HCT116 (cell line): ENCODE measurements at regions not wholly inside any gene's neighbourhood (a gene's known extent, or its start where the extent isn't known, plus 50 kb on each side); places are given as distances from the start of the nearest gene placed in this dataset.

Experiments
- CTCF ChIP-seq, 3 experiments: fragments of 200-600 bp in 1 of 3; sonication (generic) in 1 of 3; IDR thresholded peaks in 2 of 3; conservative IDR thresholded peaks in 1 of 3; 2 replicates each; pipeline ENCODE4 v1.5.1; 2012 to 2017; ENCODE audit warnings: low read depth in 2 of 3, low read length in 2 of 3, antibody characterized with exemption in 1 of 3, borderline replicate concordance in 1 of 3, control low read depth in 1 of 3, mild to moderate bottlenecking in 1 of 3, mixed read lengths in 1 of 3, mixed run types in 1 of 3, moderate library complexity in 1 of 3; ENCODE audit not compliant: insufficient read depth in 1 of 3
- EGR1 ChIP-seq: IDR thresholded peaks from 2 replicates; pipeline ENCODE4 v1.6.1; 2012; ENCODE audit warnings: low read depth
- EZH2 ChIP-seq: fragments of 200-600 bp; sonication (generic); IDR thresholded peaks from 2 replicates; pipeline ENCODE4 v1.6.1; 2017; ENCODE audit warnings: antibody characterized with exemption, mixed run types
- EZH2phosphoT487 ChIP-seq: fragments of 200-600 bp; IDR thresholded peaks from 2 replicates; pipeline ENCODE4 v1.6.1; 2018; ENCODE audit warnings: antibody characterized with exemption, borderline replicate concordance
- POLR2A ChIP-seq: IDR thresholded peaks from 2 replicates; pipeline ENCODE4 v1.7.0; 2011; ENCODE audit warnings: borderline replicate concordance; ENCODE audit not compliant: insufficient read depth, insufficient read length; ENCODE audit errors: extremely low read depth
- POLR2AphosphoS5 ChIP-seq: IDR thresholded peaks from 2 replicates; pipeline ENCODE4 v1.6.1; 2011; ENCODE audit warnings: mild to moderate bottlenecking, low read depth, low read length, moderate library complexity
- RAD21 ChIP-seq: IDR thresholded peaks from 2 replicates; pipeline ENCODE4 v1.6.1; 2012; ENCODE audit warnings: low read depth, mild to moderate bottlenecking
- SP1 ChIP-seq: IDR thresholded peaks from 2 replicates; pipeline ENCODE4 v1.6.1; 2012; ENCODE audit warnings: low read depth
- YY1 ChIP-seq: IDR thresholded peaks from 2 replicates; pipeline ENCODE4 v1.6.1; 2011; ENCODE audit warnings: low read length, low read depth, moderate library complexity, mild to moderate bottlenecking; ENCODE audit not compliant: insufficient replicate concordance; ENCODE audit errors: extremely low read depth
- ZBTB33 ChIP-seq: IDR thresholded peaks from 2 replicates; pipeline ENCODE4 v1.6.1; 2011; ENCODE audit warnings: mild to moderate bottlenecking, low read length, moderate library complexity; ENCODE audit not compliant: insufficient replicate concordance; ENCODE audit errors: extremely low read depth

- TF ChIP-seq YY1 (no peak), POLR2AphosphoS5 (no peak), POLR2A (no peak), SP1 (no peak), CTCF (IDR thresholded peaks at IDR 0.05 in 2 of 3, conservative IDR thresholded peaks at IDR 0.05 in 1 of 3; ENCODE audit: borderline replicate concordance in 1 of 3, insufficient read depth in 1 of 3, low read depth in 2 of 3, low read length in 2 of 3) (no peak), EZH2 (no peak), RAD21 (no peak), ZBTB33 (no peak), EZH2phosphoT487 (no peak), EGR1 (no peak)
Observed at GRCh38 chr13:83804356-83804962, 77.8 kb downstream of the SLITRK1 start.
